IPS-NIHi7 (cell line): ENCODE measurements at regions not wholly inside any gene's neighbourhood (a gene's known extent, or its start where the extent isn't known, plus 50 kb on each side); places are given as distances from the start of the nearest gene placed in this dataset.
A peak's percentile ranks its signal among the peaks of the same experiment; 100 is the strongest.

Source experiments
- DNase-seq: peaks from one replicate; pipeline ENCODE4 v3.0.0; 2012; ENCODE audit warnings: mixed read lengths; ENCODE audit errors: extremely low spot score

GRCh38 chr2:188132385-188132784, 159.3 kb upstream of the GULP1 start:
- DNase-seq: no peak

DNA sequence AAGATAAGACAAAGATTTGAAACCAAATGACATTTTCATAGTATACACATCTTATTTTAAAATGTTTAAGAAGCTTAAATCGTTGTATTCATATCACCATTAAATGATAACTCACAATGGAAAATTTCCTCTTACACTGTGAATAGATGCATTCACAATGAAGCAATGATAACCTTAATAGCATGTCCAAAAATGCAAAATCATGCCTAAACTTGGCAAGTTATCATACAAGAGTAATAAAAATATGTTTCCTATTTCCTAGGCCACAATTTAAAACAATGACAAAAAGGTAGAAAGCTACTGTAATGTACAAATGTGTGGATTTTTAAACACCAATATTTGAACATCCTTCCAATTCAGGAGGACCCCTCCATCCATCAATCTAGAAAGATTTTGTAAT, 157.4 kb upstream of the GULP1 start:
- DNase-seq: no peak

DNA sequence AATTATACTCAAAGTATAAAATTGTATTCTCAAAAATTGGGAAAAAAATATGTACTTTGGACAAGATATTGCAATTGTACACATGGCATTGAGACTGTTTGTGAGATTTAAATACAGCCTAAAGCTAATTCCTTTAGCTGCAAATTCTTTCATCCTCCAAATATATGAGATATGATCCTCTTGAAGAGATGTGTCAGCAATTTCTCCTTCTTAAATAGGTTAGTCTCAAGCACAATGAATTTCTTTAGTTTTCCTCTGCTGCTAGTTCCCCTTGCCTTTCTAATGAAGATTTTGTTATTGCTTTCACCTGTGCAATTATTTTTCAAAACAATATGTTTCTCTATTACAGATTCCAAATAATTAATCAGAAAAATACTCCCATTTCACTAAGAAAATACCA, 153.4 kb upstream of the GULP1 start:
- DNase-seq: no peak

- DNase-seq: no peak
These were observed 149.6 kb upstream of the GULP1 start for GRCh38 chr2:188142088-188142487.

- DNase-seq: no peak
These were observed 148.9 kb upstream of the GULP1 start for GRCh38 chr2:188142636-188143295.

DNA sequence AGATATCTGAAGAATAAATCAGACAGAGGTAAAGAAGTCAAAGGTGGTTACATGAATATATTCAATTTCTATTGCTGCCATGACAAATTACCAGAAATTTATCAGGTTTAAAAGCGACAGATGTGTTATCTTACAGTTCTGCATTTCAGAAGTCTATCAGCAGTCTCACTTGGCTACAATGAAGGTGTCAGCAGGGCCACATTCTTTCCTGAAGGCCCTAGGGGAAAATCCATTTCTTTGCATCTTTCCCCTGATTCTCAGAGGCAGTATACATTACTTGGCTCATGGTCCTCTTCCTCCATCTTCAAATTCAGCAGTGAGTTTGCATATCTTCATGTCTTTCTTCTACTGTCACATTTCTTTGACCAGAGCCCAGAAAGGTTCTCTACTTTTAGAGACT, 145.8 kb upstream of the GULP1 start:
- DNase-seq: no peak

DNA sequence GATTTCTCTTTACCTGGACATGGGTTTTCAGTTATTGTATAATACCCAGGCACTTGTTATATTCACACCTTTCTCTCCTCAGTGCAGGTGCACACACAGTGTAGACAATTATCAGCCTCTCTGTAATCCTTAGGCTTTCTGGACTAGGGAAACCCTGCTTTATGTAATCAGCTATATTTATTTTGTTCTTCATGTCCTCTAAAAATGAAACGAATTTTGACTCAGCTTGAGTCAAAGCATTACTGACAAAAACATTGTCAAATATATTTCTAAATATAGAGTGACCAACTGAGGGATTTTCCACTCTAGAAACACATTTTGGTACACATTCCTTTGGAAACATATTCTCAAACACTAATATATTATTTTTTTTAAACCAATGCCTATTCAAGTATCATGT, 144.8 kb upstream of the GULP1 start:
- DNase-seq: no peak

DNA sequence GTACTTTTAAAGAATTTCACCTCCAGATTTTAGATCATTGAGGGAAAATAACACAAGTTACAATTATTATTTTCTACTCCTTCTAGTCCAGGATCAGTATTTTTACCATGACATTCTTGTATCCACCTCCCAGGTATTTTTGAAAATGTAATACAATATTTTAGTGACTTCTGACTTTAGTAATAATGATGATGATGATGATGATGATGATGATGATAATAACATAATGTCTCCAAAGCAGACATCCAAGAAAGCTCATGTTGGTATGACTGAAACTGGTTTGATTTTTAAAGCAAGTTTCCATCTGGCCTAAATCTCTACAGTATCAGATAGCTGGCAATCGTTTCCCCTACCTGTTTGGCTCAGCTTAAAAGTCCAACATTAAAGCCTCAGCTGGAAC, 140.0 kb upstream of the GULP1 start:
- DNase-seq: no peak

DNA sequence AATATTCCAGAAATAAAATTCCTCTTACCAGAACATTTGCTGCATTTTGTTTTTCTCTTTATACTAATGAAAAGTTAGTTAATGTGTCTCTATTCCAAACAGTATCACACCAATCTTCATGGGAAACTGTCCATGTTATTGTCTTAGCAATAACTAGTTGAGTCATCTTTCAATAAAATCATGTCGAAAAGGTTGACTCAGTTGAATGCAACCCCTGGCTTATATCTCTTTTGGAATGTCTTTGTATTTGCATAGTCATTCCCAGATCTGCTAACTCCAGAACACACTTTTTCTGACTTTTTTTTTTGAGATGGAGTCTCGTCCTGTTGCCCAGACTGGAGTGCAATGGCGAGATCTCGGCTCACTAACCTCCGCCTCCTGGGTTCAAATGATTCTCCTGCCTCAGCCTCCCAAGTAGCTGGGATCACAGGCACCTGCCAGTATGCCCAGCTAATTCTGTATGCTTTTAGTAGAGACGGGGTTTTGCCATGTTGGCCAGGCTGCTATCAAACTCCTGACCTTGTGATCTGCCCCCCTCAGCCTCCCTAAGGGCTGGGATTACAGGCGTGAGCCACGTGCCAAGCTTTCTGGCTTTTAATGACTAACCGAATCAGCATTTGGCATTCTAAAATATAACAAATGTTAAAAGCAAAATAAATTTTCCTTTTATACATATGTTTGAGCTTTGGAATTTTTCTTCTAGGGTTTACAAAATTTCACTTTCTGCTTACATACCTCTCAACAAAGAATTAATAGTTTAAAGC, 133.2 kb upstream of the GULP1 start:
- DNase-seq: no peak

- DNase-seq: no peak
These were observed 132.2 kb upstream of the GULP1 start for GRCh38 chr2:188159484-188159883.

DNA sequence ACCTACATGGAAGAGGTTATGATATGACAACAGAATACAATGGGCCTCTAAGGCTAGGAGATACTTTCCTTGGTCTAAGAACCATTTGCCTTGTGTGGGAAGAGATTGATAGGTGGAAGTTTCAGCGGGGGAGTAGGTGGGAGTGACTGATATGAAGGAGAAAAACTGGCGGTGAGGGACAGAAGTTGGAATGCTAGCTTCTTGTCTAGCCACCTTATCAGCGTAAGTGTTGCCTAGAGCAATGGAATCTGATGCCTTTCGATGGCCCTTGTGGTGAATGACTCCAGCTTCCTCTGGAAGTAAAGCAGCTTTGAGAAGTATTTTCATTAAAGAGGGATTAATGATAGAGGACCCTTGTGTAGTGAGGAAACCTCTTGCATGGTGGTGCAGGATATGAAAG, 121.3 kb upstream of the GULP1 start:
- DNase-seq: no peak

DNA sequence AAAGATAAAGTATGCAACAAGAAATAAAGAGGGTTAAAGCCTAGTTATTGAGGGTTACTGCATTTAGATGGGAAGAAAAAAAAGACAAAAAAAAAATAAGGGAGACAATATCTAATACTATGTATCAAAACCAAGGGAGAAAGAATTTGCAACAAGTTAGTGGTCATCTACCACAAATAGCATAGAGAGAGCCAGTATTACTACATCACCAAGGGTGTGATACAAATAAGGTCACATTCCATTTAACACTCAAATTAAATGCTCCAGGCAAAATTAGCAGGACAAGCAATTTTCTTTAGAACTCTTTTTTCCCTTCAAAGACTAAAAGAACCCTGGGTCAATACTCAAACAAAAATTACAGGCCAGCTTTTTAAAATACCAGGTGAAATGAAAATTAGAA, 115.1 kb upstream of the GULP1 start:
- DNase-seq: no peak

GRCh38 chr2:188181067-188181838, 110.4 kb upstream of the GULP1 start:
- DNase-seq: peak; percentile 21

- no peak for DNase-seq
These were observed 109.8 kb upstream of the GULP1 start for GRCh38 chr2:188181884-188182283.

DNA sequence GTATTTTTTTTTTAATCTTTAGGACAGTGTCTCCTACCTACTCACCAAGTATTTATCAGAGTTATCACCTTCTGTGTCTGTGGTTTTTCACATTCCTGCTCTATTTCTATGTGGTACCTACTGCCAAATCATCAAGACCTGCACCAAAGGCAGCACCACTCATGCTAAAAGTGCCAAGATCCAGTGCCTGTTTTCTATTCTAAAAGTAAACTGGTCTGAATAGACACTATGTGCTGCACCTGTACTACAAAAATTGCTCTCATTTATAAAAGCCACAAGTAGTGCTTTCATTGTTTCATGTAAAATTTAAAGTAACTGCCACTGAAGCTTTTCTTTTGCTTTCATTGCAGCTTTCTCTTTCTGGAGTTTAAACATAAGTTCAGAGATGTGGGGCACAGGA, 103.9 kb upstream of the GULP1 start:
- no peak for DNase-seq

GRCh38 chr2:188189356-188189755, 102.3 kb upstream of the GULP1 start:
- no peak for DNase-seq

DNA sequence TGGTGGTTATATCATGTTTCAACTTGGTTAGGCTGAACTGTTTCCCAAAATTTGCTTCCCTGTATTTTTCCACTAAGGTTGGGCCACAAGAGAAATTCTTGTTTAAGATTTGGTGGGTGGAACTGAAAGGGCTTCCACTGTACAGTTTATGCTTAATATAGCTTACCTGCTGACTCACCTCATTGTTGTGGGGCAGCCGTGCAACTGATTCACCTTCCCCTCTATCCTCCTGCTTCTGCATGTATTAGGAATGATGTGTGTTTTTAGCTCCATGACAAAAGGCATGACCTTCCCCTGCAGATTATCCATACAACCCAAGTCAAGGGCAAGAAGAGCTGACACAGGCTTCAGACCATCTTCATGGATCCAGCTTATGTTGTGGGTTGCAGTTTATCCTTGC, 98.4 kb upstream of the GULP1 start:
- DNase-seq: no peak

DNA sequence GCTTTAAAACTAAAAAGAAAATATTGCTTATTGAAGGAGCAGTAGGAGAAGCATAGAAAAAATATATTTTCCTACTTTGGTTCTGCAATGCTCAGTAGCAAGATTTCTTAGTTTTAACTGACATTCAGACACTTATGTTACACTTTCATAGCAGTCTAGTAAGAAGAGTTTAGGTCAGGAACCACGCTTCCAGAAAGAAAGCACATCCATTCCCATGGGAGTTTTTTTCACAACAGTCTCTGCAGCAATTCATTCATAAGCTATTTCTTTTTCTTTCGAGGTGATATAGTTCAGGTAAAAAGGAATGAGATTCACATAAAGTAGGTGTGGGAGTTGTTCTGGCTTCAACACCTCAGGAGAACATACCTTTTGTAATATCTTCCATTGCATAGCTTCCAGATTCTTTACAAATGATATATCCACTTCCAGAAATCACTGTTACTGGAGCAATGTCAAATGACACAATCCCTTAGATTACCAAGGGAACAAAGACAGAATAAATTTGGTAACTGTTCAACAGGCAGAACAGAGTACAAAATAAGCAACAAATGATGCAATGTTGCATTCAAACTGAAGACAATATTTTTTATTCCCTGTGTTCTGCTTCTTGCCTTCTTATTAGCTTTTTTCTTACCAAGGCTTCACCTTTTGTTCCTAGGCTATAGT, 95.2 kb upstream of the GULP1 start:
- no peak for DNase-seq

- DNase-seq: peak; percentile 25
These were observed 92.0 kb upstream of the GULP1 start for GRCh38 chr2:188199716-188200128.

DNA sequence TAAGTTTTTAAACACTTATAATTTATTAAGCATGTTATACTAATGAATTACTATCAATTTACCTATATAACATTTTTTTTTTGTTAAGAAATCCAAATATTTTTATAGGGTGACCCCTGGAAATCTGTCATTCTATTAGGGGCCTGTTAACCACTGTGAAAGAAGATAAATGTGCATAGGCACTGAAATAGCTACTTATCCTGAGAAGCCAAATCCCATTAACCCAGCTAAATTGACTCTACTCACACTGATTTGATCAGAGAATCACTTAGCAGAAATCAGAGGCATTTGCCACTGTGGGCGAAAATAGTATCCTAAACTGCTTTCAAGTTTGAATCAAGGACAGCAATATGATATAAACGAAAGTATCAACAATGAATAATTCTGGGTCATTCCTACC, 90.0 kb upstream of the GULP1 start:
- DNase-seq: no peak

DNA sequence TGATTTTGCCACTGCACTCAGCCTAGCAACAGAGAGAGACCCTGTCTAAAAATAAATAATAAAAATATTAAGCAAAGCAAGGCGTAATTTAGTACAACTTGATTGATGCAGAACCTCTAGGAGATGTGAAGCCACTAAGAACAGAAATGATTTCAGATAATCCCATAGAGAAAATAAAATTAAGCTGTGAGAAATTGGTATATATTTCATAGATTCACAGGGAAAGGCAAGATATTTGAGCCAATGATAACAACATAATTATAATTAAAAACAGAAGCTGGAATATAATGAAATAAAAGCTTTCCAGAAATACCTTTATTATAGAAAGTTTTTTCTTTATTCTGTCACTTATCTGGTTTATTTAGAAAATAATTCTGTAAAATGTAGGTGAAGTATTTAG, 88.9 kb upstream of the GULP1 start:
- no peak for DNase-seq

GRCh38 chr2:188203776-188204175, 87.9 kb upstream of the GULP1 start:
- no peak for DNase-seq
